PFSK-1 (cell line): ENCODE measurements at regions not wholly inside any gene's neighbourhood (a gene's known extent, or its start where the extent isn't known, plus 50 kb on each side); places are given as distances from the start of the nearest gene placed in this dataset.

Source experiments
- POLR2AphosphoS5 ChIP-seq: IDR thresholded peaks from 2 replicates; pipeline ENCODE4 v1.6.1; 2012; ENCODE audit warnings: low read depth, mild to moderate bottlenecking, control low read depth, low read length, moderate library complexity
- SIN3A ChIP-seq: IDR thresholded peaks from 2 replicates; pipeline ENCODE4 v1.6.1; 2012; ENCODE audit warnings: mild to moderate bottlenecking, low read length, moderate library complexity, borderline replicate concordance; ENCODE audit not compliant: insufficient read depth
- TAF1 ChIP-seq: IDR thresholded peaks from 2 replicates; pipeline ENCODE4 v1.6.1; 2012; ENCODE audit warnings: low read length, control low read depth, borderline replicate concordance; ENCODE audit not compliant: insufficient read depth

DNA sequence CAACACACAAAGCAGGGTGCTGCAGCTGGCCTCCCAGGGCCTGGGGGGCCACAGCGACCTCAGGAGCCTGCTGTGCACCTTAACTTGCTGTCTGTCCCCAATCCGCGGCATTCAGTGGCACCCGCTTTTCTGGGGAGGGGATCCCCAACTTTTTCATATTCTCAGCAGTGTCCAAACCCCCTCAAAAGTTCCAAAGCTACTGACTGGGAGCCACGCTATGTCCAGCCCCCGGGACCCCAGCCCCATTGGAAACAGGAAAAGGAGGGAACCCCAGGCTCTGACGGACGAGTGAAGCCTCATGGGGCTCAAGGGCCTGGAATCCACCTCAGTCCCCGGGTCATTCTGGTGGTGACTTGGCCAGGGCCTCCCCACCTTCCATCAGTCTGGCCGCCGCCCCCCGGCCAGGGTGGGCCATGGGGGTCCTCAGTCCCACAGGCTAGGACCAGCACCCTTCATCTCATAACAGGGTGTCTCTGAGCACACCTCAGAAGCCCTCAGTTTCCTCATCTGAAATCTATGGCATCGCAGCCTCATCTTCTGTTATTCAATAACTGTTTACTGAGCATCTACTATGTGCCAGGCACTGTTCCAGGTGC is 127.3 kb downstream of the NCOR2 start:
- TF ChIP-seq POLR2AphosphoS5 (no peak), TAF1 (no peak), SIN3A (no peak)
